ENCODE measurements at regions not wholly inside any gene's neighbourhood (a gene's known extent, or its start where the extent isn't known, plus 50 kb on each side); places are given as distances from the start of the nearest gene placed in this dataset.

GRCh38 chr15:87129916-87130315 is 1050.2 kb downstream of the AGBL1 start:
- TF ChIP-seq POLR2A (IDR thresholded peaks at IDR 0.05; ENCODE audit: low read depth, low read length) (no peak), TAF1 (IDR thresholded peaks at IDR 0.05; ENCODE audit: low read depth, low read length) (no peak), POLR2AphosphoS5 (IDR thresholded peaks at IDR 0.05; ENCODE audit: low read depth, low read length) (no peak), SPI1 (IDR thresholded peaks at IDR 0.05; ENCODE audit: low read depth, low read length) (no peak)
